Lower leg skin (tissue), 3 donors: ENCODE measurements at regions not wholly inside any gene's neighbourhood (a gene's known extent, or its start where the extent isn't known, plus 50 kb on each side); places are given as distances from the start of the nearest gene placed in this dataset.

Source experiments
- CTCF ChIP-seq, 3 donors: fragments of 450-650 bp; IDR thresholded peaks; one replicate each; pipeline ENCODE4 v1.5.1; 2016; ENCODE audit warnings: antibody characterized with exemption in 3 of 3, mild to moderate bottlenecking in 3 of 3, moderate library complexity in 2 of 3
- POLR2A ChIP-seq, 2 donors: fragments of 450-650 bp; IDR thresholded peaks; one replicate each; pipeline ENCODE4 v1.6.1; 2016 to 2017; ENCODE audit warnings: antibody characterized with exemption in 2 of 2, mild to moderate bottlenecking in 1 of 2, moderate library complexity in 1 of 2

- TF ChIP-seq CTCF (IDR thresholded peaks at IDR 0.05): no peak
- TF ChIP-seq POLR2A (IDR thresholded peaks at IDR 0.05): no peak
Observed at GRCh38 chr3:98681486-98681885, 81.7 kb upstream of the ST3GAL6 start.
